GM19035 (cell line): ENCODE measurements at regions not wholly inside any gene's neighbourhood (a gene's known extent, or its start where the extent isn't known, plus 50 kb on each side); places are given as distances from the start of the nearest gene placed in this dataset.
"Not testable (repeated sequence)": the region's sequence is repeated elsewhere in the genome, so short reads cannot be mapped to it uniquely, and the experiment has no call there.

ENCODE experiments used
- ATAC-seq: cut with Tn5 transposase; IDR thresholded peaks from one replicate; pipeline ENCODE4 v1.9.1; 2021; ENCODE audit not compliant: unreplicated experiment

- ATAC-seq = peak; percentile 86
Measured at GRCh38 chr1:224029286-224030025, 84.5 kb upstream of the FBXO28 start.

GRCh38 chr1:224028802-224029201, 85.1 kb upstream of the FBXO28 start:
- ATAC-seq = not testable (repeated sequence)

GRCh38 chr1:224023122-224023521, 90.8 kb upstream of the FBXO28 start:
- not testable (repeated sequence) for ATAC-seq

GRCh38 chr1:224022249-224022970, 91.5 kb upstream of the FBXO28 start:
- ATAC-seq = not testable (repeated sequence)

GRCh38 chr1:224019866-224020265, 94.0 kb upstream of the FBXO28 start:
- ATAC-seq = not testable (repeated sequence)

- not testable (repeated sequence) for ATAC-seq
Measured at GRCh38 chr1:224015782-224016181, 98.1 kb upstream of the FBXO28 start.

GRCh38 chr1:224014330-224014649, 99.6 kb upstream of the FBXO28 start:
- no peak for ATAC-seq

GRCh38 chr1:224013626-224014329, 100.1 kb upstream of the FBXO28 start:
- not testable (repeated sequence) for ATAC-seq

- ATAC-seq = not testable (repeated sequence)
Measured at GRCh38 chr1:224012807-224013434, 101.0 kb upstream of the FBXO28 start.

GRCh38 chr1:224012162-224012561, 101.7 kb upstream of the FBXO28 start:
- not testable (repeated sequence) for ATAC-seq

GRCh38 chr1:224011751-224012150, 102.2 kb upstream of the FBXO28 start:
- not testable (repeated sequence) for ATAC-seq

- not testable (repeated sequence) for ATAC-seq
Measured at GRCh38 chr1:224011153-224011552, 102.8 kb upstream of the FBXO28 start.

GRCh38 chr1:224005973-224006372, 107.9 kb upstream of the FBXO28 start:
- ATAC-seq = not testable (repeated sequence)

- not testable (repeated sequence) for ATAC-seq
Measured at GRCh38 chr1:224004552-224005315, 109.2 kb upstream of the FBXO28 start.

GRCh38 chr1:224003896-224004295, 110.0 kb upstream of the FBXO28 start:
- not testable (repeated sequence) for ATAC-seq

- ATAC-seq = not testable (repeated sequence)
Measured at GRCh38 chr1:224001757-224002156, 112.2 kb upstream of the FBXO28 start.

- not testable (repeated sequence) for ATAC-seq
Measured at GRCh38 chr1:223999761-224000160, 114.2 kb upstream of the FBXO28 start.

- ATAC-seq = not testable (repeated sequence)
Measured at GRCh38 chr1:223998676-223999455, 115.0 kb upstream of the FBXO28 start.

GRCh38 chr1:223996376-223996775, 117.5 kb upstream of the FBXO28 start:
- not testable (repeated sequence) for ATAC-seq
